ENCODE measurements at regions not wholly inside any gene's neighbourhood (a gene's known extent, or its start where the extent isn't known, plus 50 kb on each side); places are given as distances from the start of the nearest gene placed in this dataset.

DNA sequence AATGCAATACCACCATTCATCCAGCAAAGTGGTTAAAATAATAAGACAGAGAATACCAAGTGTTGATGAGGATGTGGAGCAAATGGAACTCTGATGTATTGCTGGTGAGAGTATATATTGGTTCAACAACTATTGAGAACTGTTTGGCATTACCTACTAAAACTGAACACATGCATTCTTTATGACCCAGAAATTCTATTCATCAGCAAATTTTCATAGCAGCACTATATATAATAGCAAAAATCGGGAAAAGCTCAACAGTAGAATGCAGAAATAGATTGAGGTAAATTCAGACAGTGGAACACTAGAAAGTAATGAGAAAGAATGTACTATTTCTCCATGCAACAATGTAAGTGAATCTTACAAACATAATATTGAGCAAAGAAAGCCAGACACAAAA, 62.2 kb upstream of the FOXP4 start:
- TF ChIP-seq ZNF274 (IDR thresholded peaks at IDR 0.05; ENCODE audit: low read depth, low read length): no peak
- no peak overlapping the region for H3K4me3 ChIP-seq (ENCODE audit: low read length)

DNA sequence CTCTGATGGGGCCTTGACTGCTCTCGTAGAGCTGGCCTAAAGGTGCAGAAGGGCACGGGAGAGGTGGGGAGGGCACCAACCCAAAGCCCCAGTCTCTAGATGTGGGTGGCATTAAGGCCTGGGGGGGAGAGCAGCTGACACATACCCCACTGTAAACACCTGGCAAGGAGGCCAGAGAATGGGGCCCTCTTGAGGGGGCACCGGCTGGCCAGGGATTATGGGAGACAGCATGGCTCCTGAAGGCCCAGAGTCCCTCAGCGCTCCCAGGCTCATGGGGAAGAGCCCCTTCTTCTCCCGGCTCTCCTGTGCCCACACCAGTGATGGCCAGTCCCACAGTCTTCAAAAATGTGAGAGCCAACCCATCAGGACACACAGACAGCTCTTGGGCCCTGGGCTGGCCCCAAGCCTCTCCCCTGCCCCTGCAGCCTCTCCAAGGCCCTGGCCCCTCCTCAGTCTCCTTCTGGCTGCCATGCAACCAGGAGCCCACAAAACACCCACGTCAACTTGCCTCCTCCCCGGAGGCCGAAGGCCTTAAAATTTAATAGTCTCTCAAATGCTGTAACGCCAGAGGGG, 58.2 kb upstream of the FOXP4 start:
- H3K4me3 ChIP-seq (ENCODE audit: low read length): no peak overlapping the region

GRCh38 chr6:41488433-41489119, 57.6 kb upstream of the FOXP4 start:
- no peak for TF ChIP-seq ZNF274 (IDR thresholded peaks at IDR 0.05; ENCODE audit: low read depth, low read length)
- H3K4me3 ChIP-seq (ENCODE audit: low read length): no peak overlapping the region

More for the DNA sequence above, 58.2 kb upstream of the FOXP4 start:
- TF ChIP-seq ZNF274 (IDR thresholded peaks at IDR 0.05; ENCODE audit: low read depth, low read length): no peak

DNA sequence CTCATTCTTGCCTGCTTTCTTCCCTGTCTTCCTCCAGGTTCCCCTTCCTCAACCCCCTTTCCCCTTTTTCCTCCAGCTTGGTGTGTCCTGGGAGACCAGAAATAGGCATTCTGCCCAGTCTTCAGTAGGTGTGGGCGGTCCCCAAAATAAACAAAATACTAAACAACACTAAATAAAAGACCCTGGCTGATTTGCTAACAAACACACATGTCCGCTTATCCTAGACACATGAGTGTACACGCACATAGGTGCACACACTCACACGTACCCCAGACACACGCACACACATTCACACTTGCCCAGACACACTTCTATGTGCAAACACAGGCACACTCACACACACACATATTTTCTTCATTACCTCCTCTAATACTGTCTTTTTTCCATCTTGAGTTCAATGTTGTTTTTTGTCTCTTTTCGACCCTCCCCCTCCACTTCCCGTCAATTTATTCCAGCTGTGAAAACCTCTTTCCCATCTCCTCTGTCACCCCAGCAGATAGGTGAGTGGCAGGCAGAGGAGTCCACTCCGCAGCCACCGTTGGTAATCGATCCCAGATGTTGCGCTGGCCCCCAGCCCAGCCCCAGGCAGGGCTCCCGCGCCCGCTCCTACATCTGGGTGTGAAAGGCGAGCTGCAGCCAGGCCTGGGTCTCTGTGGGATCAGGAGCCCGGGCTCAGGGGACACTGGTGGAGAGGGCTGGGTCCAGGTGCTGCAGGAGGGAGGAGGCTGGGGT, 56.9 kb upstream of the FOXP4 start:
- no peak overlapping the region for H3K4me3 ChIP-seq (ENCODE audit: low read length)
- TF ChIP-seq ZNF274 (IDR thresholded peaks at IDR 0.05; ENCODE audit: low read depth, low read length): no peak

DNA sequence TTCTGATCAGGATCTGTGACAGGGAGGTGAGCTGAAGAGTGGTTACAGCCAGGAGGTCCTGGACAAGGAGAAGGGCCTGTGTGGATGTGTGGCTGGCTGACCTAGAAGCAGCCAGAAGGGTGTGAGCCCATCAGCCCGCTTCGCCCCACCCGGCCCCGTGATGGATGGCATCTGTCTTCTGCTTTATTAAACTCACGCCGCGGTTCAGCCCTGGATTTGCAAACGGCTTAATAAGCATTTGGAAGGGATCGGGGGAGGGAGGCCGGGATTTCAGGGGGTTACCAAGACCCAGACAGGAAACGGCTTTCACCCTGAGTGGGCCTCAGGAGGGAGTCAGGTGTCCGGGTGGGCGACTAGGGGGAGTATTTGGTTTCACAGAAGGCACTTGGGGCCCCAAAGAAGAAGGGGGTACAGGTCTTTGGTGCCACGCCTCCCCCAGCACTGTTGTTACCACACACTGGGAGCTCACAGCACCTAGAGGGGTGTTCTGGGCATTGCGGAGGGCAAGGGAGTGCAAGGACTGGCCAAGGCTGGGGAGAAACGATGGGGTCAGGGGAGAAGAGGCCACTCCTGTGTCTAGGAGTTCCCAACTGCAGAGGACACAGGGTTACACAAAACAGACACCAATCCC, 53.8 kb upstream of the FOXP4 start:
- H3K4me3 ChIP-seq (ENCODE audit: low read length): no peak overlapping the region
- no peak for TF ChIP-seq ZNF274 (IDR thresholded peaks at IDR 0.05; ENCODE audit: low read depth, low read length)

DNA sequence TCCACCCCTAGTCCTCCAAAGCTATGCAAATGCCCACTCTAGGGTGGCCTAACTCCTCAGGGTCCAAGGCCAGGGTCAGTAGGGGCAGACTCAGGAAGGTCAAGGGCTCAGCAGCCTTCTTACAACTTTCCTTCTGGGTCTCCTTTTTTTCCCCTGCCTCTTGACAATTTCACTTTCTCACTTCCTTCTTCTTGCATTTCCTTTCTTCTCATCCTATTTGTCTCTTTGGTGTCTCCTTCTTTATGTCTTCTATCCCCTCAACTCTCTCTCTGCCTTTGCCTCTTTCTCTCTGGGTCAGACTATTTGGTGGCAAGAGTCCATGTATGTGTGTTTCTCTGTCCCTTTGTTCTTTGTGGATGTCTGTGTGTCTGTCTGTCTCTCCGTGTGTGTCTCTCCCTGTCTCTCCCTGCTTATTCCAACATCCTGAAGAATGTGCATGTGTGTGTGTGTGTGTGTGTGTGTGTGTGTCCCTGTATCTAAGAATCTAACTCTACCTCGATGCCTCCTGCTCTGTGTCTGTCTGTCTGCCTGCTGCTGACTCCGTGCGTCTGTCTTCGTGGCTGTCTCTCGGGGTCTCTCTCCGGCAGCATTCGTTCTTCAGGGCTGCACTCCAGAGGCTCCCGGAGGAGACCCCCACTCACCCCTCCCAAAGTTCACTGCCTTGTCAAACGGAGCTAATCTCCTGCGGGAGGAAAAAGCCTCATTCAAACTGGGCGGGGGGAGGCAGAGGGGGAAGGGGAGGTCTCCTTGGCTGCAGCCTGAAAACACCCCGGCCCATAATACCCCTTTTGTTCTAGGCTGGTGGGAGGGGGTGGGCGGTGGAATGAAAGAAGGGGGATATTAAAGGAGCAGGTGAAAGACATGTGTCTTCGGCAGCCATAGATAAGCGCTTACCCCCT, 51.7 kb upstream of the FOXP4 start:
- H3K4me3 ChIP-seq (ENCODE audit: low read length): no peak overlapping the region
- no peak for TF ChIP-seq ZNF274 (IDR thresholded peaks at IDR 0.05; ENCODE audit: low read depth, low read length)

Measured in GM08714 (cell line).